ENCODE measurements at regions not wholly inside any gene's neighbourhood (a gene's known extent, or its start where the extent isn't known, plus 50 kb on each side); places are given as distances from the start of the nearest gene placed in this dataset.

- TF ChIP-seq CTCF (IDR thresholded peaks at IDR 0.05): no peak
- intact Hi-C loops (cut with DNase I): no loop called here
- Histone ChIP-seq H3K9me3 (no peaks in the 10 kb centered on the region), H3K27me3 (no peaks in the 10 kb centered on the region), H3K27ac (no peak overlapping the region), H3K4me3 (no peak overlapping the region), H3K4me1 (no peaks in the 10 kb centered on the region), H3K36me3 (no peaks in the 10 kb centered on the region)
- DNase-seq (no peak), ATAC-seq (no peak)
These were observed 218.7 kb downstream of the ZIC4 start for GRCh38 chr3:147187687-147188086.

GRCh38 chr3:147185781-147186180 is 220.6 kb downstream of the ZIC4 start:
- intact Hi-C loops (cut with DNase I): no loop called here
- DNase-seq: no peak
- Histone ChIP-seq H3K36me3 (no peaks in the 10 kb centered on the region), H3K27me3 (no peaks in the 10 kb centered on the region), H3K4me1 (no peaks in the 10 kb centered on the region), H3K9me3 (no peaks in the 10 kb centered on the region), H3K27ac (no peak overlapping the region), H3K4me3 (no peak overlapping the region)
- ATAC-seq: no peak
- TF ChIP-seq CTCF (IDR thresholded peaks at IDR 0.05): no peak

GRCh38 chr3:147184794-147185193 is 221.5 kb downstream of the ZIC4 start:
- no peaks in the 10 kb centered on the region for H3K27me3 ChIP-seq
- ATAC-seq: no peak
- H3K9me3 ChIP-seq: no peaks in the 10 kb centered on the region
- no peak overlapping the region for H3K27ac ChIP-seq
- DNase-seq: no peak
- H3K36me3 ChIP-seq: no peaks in the 10 kb centered on the region
- no peak for TF ChIP-seq CTCF (IDR thresholded peaks at IDR 0.05)
- H3K4me3 ChIP-seq: no peak overlapping the region
- intact Hi-C loops (cut with DNase I): no loop called here
- no peaks in the 10 kb centered on the region for H3K4me1 ChIP-seq

- no peaks in the 10 kb centered on the region for H3K27me3 ChIP-seq
- H3K4me1 ChIP-seq: no peaks in the 10 kb centered on the region
- DNase-seq (no peak), ATAC-seq (no peak)
- intact Hi-C loops (cut with DNase I): no loop called here
- no peak overlapping the region for H3K4me3 ChIP-seq
- H3K9me3 ChIP-seq: peaks cover 0 to 19% of the 10 kb centered on the region in 2 donors
- no peak overlapping the region for H3K27ac ChIP-seq
- no peak for TF ChIP-seq CTCF (IDR thresholded peaks at IDR 0.05)
- H3K36me3 ChIP-seq: no peaks in the 10 kb centered on the region
These were observed 233.1 kb downstream of the ZIC4 start for GRCh38 chr3:147173257-147173656.

- Histone ChIP-seq H3K9me3 (no peaks in the 10 kb centered on the region), H3K27ac (no peak overlapping the region), H3K27me3 (no peaks in the 10 kb centered on the region), H3K4me3 (no peak overlapping the region), H3K36me3 (no peaks in the 10 kb centered on the region), H3K4me1 (no peaks in the 10 kb centered on the region)
- ATAC-seq (no peak), DNase-seq (no peak)
- intact Hi-C loops (cut with DNase I): no loop called here
- TF ChIP-seq CTCF (IDR thresholded peaks at IDR 0.05): no peak
These were observed 243.6 kb downstream of the ZIC4 start for GRCh38 chr3:147162743-147163142.

All from left lung (tissue), 4 donors.